ENCODE measurements at regions not wholly inside any gene's neighbourhood (a gene's known extent, or its start where the extent isn't known, plus 50 kb on each side); places are given as distances from the start of the nearest gene placed in this dataset.
"Not testable (repeated sequence)": the region's sequence is repeated elsewhere in the genome, so short reads cannot be mapped to it uniquely, and the experiment has no call there.

DNA sequence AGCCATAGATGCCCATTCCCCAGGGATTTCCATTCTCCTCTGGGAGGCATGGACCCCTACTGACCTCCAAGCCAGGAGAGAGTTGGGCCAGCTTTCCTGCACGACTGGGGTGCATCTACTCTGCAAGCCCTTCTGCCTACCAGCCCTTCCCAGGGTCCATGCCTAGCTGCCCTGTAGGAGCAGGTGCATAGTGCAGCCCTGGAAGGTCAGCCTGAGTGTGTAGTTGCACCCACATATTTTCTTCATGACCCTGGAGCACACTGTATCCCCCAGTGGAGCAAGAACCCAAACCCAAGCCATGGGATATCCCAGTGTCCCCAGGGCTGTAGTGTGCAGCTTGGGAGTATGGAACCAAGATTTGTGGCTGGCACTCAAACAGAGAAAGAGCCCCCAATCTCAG lies 155.6 kb upstream of the GOLGA6L22 start:
- not testable (repeated sequence) for ATAC-seq; DNase-seq (ENCODE audit: low spot score)

Data from left lobe of liver (tissue), 2 donors.